ENCODE measurements at regions not wholly inside any gene's neighbourhood (a gene's known extent, or its start where the extent isn't known, plus 50 kb on each side); places are given as distances from the start of the nearest gene placed in this dataset.

DNA sequence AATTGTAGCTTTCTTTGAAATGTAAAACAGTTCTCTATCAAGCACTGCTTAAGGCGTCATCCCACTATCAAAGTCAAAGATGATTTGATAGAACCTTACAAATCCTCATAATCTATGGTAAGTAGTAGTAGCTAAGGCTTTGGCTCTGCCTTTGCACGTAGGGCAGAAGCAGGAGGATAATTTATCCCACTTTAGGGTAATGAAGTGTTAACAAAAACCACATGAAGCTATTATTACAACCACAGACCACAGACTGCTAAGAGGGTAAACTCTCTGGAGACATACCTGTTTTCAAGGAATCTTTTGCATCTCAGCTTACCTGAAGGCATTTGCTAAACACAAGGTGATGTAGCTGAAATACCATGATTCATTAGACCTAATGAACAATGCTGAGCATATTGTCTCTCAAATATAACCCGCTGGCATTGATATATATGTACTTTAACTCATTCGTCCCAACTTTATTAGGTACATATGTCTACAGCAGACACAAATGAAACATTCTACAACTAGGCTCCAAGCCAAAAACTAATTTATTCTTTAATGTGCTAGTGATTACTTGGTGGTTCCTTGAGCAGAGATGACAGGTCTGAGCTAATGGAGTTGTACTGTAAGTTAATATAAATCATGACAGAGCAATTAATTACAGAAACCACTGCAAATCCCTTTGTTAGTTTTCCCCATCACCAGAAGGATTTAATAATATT lies 368.8 kb downstream of the ETNK1 start:
- Histone ChIP-seq H3K36me3 (ENCODE audit: insufficient read depth) (no peaks in the 10 kb centered on the region), H3K27ac (ENCODE audit: low read depth) (no peak overlapping the region), H3K4me1 (ENCODE audit: insufficient read depth) (no peaks in the 10 kb centered on the region), H3K4me3 (ENCODE audit: low read depth, low read length) (no peak overlapping the region)
- 75% methylated on average over 4 of the region's 4 CpGs for WGBS
- DNase-seq (ENCODE audit: extremely low spot score): no peak

DNA sequence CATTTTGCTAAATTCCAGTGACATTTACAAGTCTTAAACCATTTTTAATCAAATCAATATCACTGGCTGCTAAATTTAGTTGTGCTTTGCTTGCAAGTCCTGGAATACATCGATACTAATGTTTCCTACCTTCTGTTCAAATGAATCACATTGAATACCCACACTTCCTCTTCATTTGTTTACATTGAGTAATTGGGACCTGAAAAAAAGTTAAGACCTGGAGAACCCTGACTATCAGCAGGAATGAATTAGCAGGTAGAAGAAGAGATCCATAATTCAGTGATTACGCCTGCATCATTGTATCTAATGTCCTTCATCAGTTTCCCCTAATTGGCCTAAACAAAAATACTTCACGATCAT lies 369.3 kb downstream of the ETNK1 start:
- Histone ChIP-seq H3K4me3 (ENCODE audit: low read depth, low read length) (no peak overlapping the region), H3K4me1 (ENCODE audit: insufficient read depth) (no peaks in the 10 kb centered on the region), H3K27ac (ENCODE audit: low read depth) (no peak overlapping the region), H3K36me3 (ENCODE audit: insufficient read depth) (no peaks in the 10 kb centered on the region)
- no peak for DNase-seq (ENCODE audit: extremely low spot score)
- WGBS: 87% methylated on average over 3 of the region's 3 CpGs

DNA sequence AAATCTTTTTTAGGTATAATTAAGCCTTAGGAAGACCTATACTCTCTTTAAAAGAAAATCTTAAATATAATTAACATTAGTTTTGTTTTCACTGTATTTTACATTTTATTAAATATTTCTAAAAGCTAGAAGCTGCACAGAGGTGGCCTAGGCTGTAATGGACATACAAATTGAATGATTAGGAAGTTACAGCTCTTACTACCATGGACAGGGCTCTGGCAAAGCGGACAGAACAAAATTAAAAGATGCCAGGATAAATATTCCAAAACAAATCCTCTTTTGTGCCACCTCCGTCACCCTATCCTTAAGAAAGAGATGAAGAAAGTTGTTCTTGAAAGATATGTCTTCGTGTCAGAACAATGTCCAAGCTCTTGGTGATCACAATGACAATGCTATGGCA lies 376.5 kb downstream of the ETNK1 start:
- no peak overlapping the region for H3K4me3 ChIP-seq (ENCODE audit: low read depth, low read length)
- no peaks in the 10 kb centered on the region for H3K4me1 ChIP-seq (ENCODE audit: insufficient read depth)
- H3K27ac ChIP-seq (ENCODE audit: low read depth): no peak overlapping the region
- H3K36me3 ChIP-seq (ENCODE audit: insufficient read depth): no peaks in the 10 kb centered on the region
- DNase-seq (ENCODE audit: extremely low spot score): no peak
- WGBS: 77% methylated on average over 3 of the region's 3 CpGs

DNA sequence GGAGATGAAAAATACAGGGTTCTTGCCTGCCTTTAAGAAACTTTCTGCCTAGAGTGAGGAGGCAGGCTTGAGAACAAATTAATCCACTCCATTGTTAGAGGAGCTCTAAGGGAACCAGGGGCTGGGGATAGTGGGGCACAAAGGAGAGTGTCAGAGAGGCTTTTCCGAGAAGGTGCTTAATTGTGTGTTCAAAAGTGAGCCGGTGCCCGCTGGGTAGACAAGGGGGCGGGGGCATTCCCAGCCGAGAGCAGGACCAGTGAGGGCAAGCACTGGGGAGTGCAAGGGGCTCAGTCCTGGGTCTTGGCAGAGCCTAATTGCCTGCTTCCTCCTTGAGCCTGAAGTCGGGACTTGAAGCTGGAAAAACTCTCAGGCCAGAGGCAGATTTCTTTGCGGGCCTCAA lies 377.4 kb downstream of the ETNK1 start:
- Histone ChIP-seq H3K27ac (ENCODE audit: low read depth) (no peak overlapping the region), H3K4me3 (ENCODE audit: low read depth, low read length) (no peak overlapping the region), H3K36me3 (ENCODE audit: insufficient read depth) (no peaks in the 10 kb centered on the region), H3K4me1 (ENCODE audit: insufficient read depth) (no peaks in the 10 kb centered on the region)
- 82% methylated on average over 7 of the region's 7 CpGs for WGBS
- DNase-seq (ENCODE audit: extremely low spot score): no peak

DNA sequence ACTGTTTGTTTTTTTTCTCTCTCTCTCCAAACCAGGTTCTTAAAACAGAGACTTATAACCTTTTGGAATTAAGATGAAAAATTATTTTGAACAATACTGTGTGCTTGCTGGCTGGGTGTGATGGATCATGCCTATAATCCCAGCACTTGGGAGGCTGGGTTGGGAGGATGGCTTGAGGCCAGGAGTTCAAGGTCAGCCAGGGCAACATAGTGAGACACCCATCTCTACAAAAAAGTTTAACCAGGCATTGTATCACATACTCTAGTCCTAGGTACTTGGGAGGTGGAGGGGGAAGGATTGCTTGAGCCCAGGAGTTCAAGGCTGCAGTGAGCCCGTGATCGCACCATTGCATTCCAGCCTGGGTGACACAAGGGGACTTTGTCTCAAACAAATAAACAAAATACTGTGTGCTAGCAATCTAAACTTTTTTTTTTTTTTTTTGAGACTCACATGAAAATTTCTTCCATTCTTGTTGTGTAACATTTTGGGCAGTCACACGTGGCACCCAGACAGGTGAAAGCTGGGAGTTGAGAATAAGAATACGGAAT lies 379.6 kb downstream of the ETNK1 start:
- H3K36me3 ChIP-seq (ENCODE audit: insufficient read depth): no peaks in the 10 kb centered on the region
- no peak overlapping the region for H3K4me3 ChIP-seq (ENCODE audit: low read depth, low read length)
- no peaks in the 10 kb centered on the region for H3K4me1 ChIP-seq (ENCODE audit: insufficient read depth)
- 89% methylated on average over 4 of the region's 4 CpGs for WGBS
- DNase-seq (ENCODE audit: extremely low spot score): no peak
- no peak overlapping the region for H3K27ac ChIP-seq (ENCODE audit: low read depth)

DNA sequence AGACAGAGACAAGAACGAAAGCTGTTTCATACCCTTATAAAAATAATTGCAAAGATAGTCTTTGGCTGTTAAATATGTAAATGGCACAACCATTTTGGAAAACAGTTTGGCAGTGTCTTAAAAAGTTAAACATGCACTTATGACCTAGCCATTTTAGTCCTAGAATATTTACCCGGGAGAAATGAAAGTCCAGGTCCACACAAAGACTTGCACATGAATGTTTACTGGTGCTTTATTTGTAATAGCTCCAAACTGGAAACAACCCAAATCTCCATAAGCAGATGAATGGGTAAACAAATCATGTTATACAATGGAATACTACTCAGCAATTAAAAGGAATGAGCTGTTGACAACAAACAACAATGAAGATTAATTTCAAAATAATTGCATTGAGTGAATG lies 380.4 kb downstream of the ETNK1 start:
- Histone ChIP-seq H3K4me1 (ENCODE audit: insufficient read depth) (no peaks in the 10 kb centered on the region), H3K36me3 (ENCODE audit: insufficient read depth) (no peaks in the 10 kb centered on the region), H3K4me3 (ENCODE audit: low read depth, low read length) (no peak overlapping the region), H3K27ac (ENCODE audit: low read depth) (no peak overlapping the region)
- 31% methylated on average over 2 of the region's 2 CpGs for WGBS
- no peak for DNase-seq (ENCODE audit: extremely low spot score)

DNA sequence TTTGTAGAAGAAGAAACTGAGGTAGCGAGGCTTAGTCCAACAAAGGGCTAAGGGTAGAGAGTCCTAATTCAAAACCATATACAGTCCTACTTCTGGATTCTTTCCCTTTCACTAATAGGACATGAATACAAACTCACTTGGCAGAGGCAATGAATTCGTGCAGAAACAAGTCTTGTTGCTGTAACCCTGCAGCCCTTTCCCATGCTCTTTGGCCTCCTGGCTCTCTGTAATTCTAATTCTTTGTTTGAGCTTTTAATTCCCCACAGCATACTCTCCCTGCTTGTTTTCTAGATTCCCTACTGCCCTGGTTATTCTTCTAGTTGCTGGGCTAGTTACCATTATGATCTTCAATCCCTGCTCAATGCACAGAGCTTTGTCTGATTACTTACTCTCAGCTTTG lies 381.4 kb downstream of the ETNK1 start:
- DNase-seq (ENCODE audit: extremely low spot score): no peak
- Histone ChIP-seq H3K4me1 (ENCODE audit: insufficient read depth) (no peaks in the 10 kb centered on the region), H3K27ac (ENCODE audit: low read depth) (no peak overlapping the region), H3K36me3 (ENCODE audit: insufficient read depth) (no peaks in the 10 kb centered on the region), H3K4me3 (ENCODE audit: low read depth, low read length) (no peak overlapping the region)
- WGBS: 55% methylated on average over 2 of the region's 2 CpGs

DNA sequence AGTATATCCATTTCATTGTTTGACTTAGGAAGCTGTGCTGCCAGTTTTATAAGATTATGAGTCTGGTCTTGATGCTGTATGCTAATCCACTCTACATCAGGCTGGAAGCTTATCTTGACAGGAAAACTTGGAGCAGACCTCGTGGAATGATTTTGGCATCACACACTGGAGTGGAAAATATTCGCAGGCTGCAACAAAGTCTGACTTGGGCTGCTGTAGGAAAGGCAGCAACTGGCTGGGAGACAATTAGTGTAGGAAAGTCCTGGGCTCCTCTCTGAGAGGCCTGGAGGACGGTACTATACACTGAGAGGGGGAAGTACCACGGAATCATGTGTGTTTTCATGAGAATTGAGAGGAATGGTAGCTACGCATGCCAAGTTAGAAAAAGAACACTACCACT lies 383.7 kb downstream of the ETNK1 start:
- Histone ChIP-seq H3K4me3 (ENCODE audit: low read depth, low read length) (no peak overlapping the region), H3K27ac (ENCODE audit: low read depth) (no peak overlapping the region), H3K36me3 (ENCODE audit: insufficient read depth) (no peaks in the 10 kb centered on the region), H3K4me1 (ENCODE audit: insufficient read depth) (no peaks in the 10 kb centered on the region)
- 24% methylated on average over 5 of the region's 5 CpGs for WGBS
- DNase-seq (ENCODE audit: extremely low spot score): no peak

DNA sequence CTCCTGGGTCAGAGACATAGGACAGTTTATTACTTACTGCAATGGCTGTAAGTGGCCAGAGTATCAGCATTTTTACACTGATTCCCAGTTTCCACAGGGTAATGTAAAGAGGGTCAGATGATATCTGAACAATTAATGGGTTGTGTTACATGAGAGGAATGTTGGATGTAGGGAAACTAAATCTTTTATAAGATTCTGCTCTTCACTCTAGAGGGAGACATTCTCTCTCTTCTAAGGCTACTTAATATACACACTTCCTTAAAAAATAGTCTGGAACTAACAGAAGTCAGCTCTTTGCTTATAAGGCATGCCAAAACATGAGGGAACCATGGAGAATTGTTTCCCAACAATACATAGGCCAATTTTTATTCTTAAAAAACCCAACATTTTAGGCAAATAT lies 389.8 kb downstream of the ETNK1 start:
- H3K36me3 ChIP-seq (ENCODE audit: insufficient read depth): no peaks in the 10 kb centered on the region
- no peak for DNase-seq (ENCODE audit: extremely low spot score)
- H3K4me1 ChIP-seq (ENCODE audit: insufficient read depth): no peaks in the 10 kb centered on the region
- H3K27ac ChIP-seq (ENCODE audit: low read depth): no peak overlapping the region
- no peak overlapping the region for H3K4me3 ChIP-seq (ENCODE audit: low read depth, low read length)

DNA sequence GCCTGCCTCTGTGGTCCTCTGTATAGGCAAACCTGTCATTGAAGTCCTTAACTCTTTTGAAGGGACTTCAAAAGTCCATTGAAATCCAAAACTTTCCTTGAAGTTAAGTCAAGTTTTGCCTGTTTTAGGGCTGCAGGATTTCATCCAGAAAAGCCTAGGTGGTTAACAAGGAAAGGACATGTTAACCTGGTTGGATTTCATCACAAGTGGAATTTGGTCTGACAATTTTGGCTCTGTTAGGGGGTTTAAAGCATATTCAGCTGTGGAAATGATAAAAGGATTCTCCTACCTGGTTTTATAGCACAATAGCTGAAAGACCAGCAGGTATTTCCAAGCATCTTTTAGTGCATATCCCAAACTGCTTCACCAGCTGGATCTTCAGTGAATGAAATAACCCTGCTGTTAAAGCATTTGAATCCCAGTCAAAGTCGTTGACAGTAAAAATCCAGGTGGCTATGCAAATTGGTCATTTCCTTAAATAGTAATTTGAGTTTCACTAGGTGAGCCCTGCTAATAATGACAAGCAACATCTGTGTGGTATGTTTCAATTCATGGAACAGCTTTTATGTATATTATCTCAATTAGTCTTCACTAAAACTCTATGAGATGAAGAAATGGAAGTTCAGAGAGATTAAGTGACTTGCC lies 400.5 kb downstream of the ETNK1 start:
- Histone ChIP-seq H3K27ac (ENCODE audit: low read depth) (no peak overlapping the region), H3K36me3 (ENCODE audit: insufficient read depth) (no peaks in the 10 kb centered on the region), H3K4me3 (ENCODE audit: low read depth, low read length) (no peak overlapping the region), H3K4me1 (ENCODE audit: insufficient read depth) (no peaks in the 10 kb centered on the region)
- no peak for DNase-seq (ENCODE audit: extremely low spot score)
- 60% methylated on average over 1 of the region's 1 CpG for WGBS

DNA sequence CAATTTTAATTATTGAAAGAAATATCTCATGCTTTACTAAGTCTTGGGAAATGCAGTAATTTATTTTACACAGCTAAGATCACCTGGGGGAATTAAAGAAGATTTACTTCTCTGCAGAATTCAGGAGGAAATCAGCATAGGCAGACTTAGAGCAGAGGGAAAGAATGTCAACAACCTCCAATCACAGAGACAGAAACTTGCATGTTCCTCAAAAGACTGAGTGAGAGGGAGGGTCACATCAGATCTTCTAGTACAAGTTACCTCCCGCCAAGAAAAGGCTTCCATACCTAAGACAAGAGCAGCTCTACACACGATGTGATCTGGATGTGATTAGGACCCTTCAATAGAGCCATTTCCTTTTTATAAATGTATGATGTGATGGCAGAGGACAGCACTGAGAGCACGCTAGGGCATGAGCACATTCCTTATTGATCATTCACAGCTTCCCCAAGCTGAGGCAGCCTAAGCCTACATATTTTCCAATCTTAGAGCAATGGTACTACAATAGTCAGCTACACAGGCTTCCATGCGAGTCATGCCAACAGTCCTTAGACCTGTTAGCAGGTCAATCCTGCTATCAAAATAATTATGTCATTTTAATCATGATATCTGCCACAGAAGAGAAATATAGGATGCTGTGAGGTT lies 403.3 kb downstream of the ETNK1 start:
- no peak for DNase-seq (ENCODE audit: extremely low spot score)
- H3K36me3 ChIP-seq (ENCODE audit: insufficient read depth): no peaks in the 10 kb centered on the region
- no peak overlapping the region for H3K27ac ChIP-seq (ENCODE audit: low read depth)
- H3K4me1 ChIP-seq (ENCODE audit: insufficient read depth): no peaks in the 10 kb centered on the region
- H3K4me3 ChIP-seq (ENCODE audit: low read depth, low read length): no peak overlapping the region
- WGBS: 63% methylated on average over 4 of the region's 4 CpGs

DNA sequence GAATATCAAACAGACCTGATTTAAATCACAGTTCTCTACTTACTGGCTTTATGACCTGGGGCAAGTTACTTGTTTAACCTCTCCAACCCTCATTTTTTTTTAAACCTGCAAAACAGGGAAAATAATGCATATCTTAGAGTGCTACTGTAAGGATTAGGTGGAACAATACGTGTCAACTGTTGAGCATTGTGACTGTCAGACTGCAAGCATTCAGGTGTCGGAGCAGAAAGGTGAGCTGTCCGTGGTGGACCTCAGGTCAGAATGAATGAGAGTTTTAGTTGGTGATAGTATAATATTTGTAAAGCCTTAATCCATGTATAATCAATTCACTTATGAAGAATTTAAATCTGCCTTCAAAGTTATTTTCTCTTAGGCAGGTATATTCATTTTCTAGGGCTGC lies 404.2 kb downstream of the ETNK1 start:
- Histone ChIP-seq H3K4me3 (ENCODE audit: low read depth, low read length) (no peak overlapping the region), H3K4me1 (ENCODE audit: insufficient read depth) (no peaks in the 10 kb centered on the region), H3K36me3 (ENCODE audit: insufficient read depth) (no peaks in the 10 kb centered on the region), H3K27ac (ENCODE audit: low read depth) (no peak overlapping the region)
- no peak for DNase-seq (ENCODE audit: extremely low spot score)
- WGBS: 87% methylated on average over 3 of the region's 3 CpGs

DNA sequence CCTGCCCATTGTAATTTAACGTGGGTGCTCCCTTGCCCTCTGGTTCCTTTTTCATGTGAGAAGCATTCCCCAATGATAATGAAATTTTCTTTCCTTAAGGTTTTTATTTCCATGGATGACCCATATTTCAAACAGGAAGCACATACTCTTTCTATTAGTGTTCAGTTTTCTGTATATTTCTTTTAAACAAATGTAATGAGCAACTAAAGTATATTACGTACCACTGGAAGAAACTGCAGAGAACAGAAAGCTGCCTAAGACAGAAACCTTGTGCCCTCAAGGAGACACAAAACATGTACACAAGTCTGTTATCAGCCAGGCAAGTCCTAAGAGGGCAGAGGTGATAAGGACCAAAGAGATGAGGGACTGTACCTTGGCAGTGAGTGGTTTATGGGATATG lies 414.9 kb downstream of the ETNK1 start:
- no peak overlapping the region for H3K27ac ChIP-seq (ENCODE audit: low read depth)
- no peak for DNase-seq (ENCODE audit: extremely low spot score)
- H3K4me3 ChIP-seq (ENCODE audit: low read depth, low read length): no peak overlapping the region
- no peaks in the 10 kb centered on the region for H3K36me3 ChIP-seq (ENCODE audit: insufficient read depth)
- 82% methylated on average over 2 of the region's 2 CpGs for WGBS
- no peaks in the 10 kb centered on the region for H3K4me1 ChIP-seq (ENCODE audit: insufficient read depth)

DNA sequence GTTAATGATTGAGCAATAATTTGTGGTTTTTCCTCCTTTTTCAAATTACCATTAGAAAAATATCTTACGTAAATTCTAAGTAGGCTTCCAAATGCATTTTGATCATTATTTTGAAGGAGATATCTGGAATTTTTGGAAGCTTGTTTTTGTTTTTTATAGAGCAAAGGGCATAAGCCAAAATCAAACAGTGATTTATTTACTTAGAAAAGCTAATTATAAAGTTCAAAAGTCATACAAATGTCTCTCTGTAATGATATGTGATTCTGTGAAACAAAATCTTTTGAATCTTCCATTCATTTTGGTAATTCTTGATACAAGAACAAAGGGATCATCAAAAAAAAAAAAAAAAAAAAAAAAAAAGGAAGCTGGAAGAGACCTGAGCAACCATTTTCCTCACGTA lies 416.8 kb downstream of the ETNK1 start:
- H3K36me3 ChIP-seq (ENCODE audit: insufficient read depth): no peaks in the 10 kb centered on the region
- no peak for DNase-seq (ENCODE audit: extremely low spot score)
- H3K4me3 ChIP-seq (ENCODE audit: low read depth, low read length): no peak overlapping the region
- no peak overlapping the region for H3K27ac ChIP-seq (ENCODE audit: low read depth)
- H3K4me1 ChIP-seq (ENCODE audit: insufficient read depth): no peaks in the 10 kb centered on the region
- 95% methylated on average over 2 of the region's 2 CpGs for WGBS
